Neural cell (in vitro differentiated cells): ENCODE measurements at regions not wholly inside any gene's neighbourhood (a gene's known extent, or its start where the extent isn't known, plus 50 kb on each side); places are given as distances from the start of the nearest gene placed in this dataset.

Experiments used
- H2AFZ ChIP-seq: fragments of 200-600, 300-800 bp; sonication (generic), shearing (Covaris generic); 2 replicates; pipeline ENCODE4 v1.6.0; 2014; ENCODE audit warnings: low read depth, mild to moderate bottlenecking, antibody characterized with exemption, low read length, moderate library complexity
- H3F3A ChIP-seq: fragments of 200-600 bp; shearing (Covaris generic); 2 replicates; pipeline ENCODE4 v1.6.1; 2016; ENCODE audit warnings: mild to moderate bottlenecking, moderate library complexity, mixed read lengths, antibody characterized with exemption, low read length; ENCODE audit not compliant: insufficient read depth, poor library complexity, severe bottlenecking
- H3K27ac ChIP-seq: fragments of 200-600, 300-800 bp; sonication (generic), shearing (Covaris generic); 2 replicates; pipeline ENCODE4 v1.5.1; 2014; ENCODE audit warnings: mild to moderate bottlenecking, low read length, moderate library complexity
- H3K27me3 ChIP-seq: fragments of 300-800, 200-600 bp; sonication (generic), shearing (Covaris generic); 2 replicates; pipeline ENCODE4 v1.6.0; 2014; ENCODE audit warnings: mild to moderate bottlenecking, low read depth, low read length, moderate library complexity; ENCODE audit not compliant: insufficient read depth
- H3K36me3 ChIP-seq: fragments of 300-800, 200-600 bp; sonication (generic), shearing (Covaris generic); 2 replicates; pipeline ENCODE4 v1.5.1; 2014; ENCODE audit warnings: mild to moderate bottlenecking, antibody characterized with exemption, low read length, moderate library complexity; ENCODE audit not compliant: insufficient read depth
- H3K4me2 ChIP-seq: fragments of 300-800, 200-600 bp; sonication (generic), shearing (Covaris generic); 2 replicates; pipeline ENCODE4 v1.6.0; 2014; ENCODE audit warnings: mild to moderate bottlenecking, low read length
- H3K4me3 ChIP-seq: fragments of 300-800, 200-600 bp; sonication (generic), shearing (Covaris generic); 2 replicates; pipeline ENCODE4 v1.5.1; 2014; ENCODE audit warnings: mild to moderate bottlenecking, low read length, moderate library complexity
- H3K79me2 ChIP-seq: fragments of 200-600 bp; shearing (Covaris generic); replicated peaks from 2 replicates; pipeline ENCODE4 v1.6.0; 2014; ENCODE audit warnings: mild to moderate bottlenecking, low read length, moderate library complexity; ENCODE audit not compliant: insufficient read depth
- H3K9ac ChIP-seq: fragments of 300-800, 200-600 bp; sonication (generic), shearing (Covaris generic); 2 replicates; pipeline ENCODE4 v1.6.1; 2016; ENCODE audit warnings: mild to moderate bottlenecking, low read length, mixed read lengths
- H3K9me2 ChIP-seq: fragments of 200-600 bp; shearing (Covaris generic); 2 replicates; pipeline ENCODE4 v1.6.1; 2016; ENCODE audit warnings: mild to moderate bottlenecking, low read length, mixed read lengths; ENCODE audit not compliant: insufficient read depth
- H3K9me3 ChIP-seq: fragments of 200-600, 300-800 bp; sonication (generic), shearing (Covaris generic); 2 replicates; pipeline ENCODE4 v1.6.1; 2016; ENCODE audit warnings: mild to moderate bottlenecking, mixed run types, low read length, moderate library complexity, mixed read lengths
- H4K20me1 ChIP-seq: fragments of 200-600 bp; shearing (Covaris generic); 2 replicates; pipeline ENCODE4 v1.6.1; 2016; ENCODE audit warnings: mild to moderate bottlenecking, mixed run types; ENCODE audit not compliant: insufficient read depth
- EP300 ChIP-seq: fragments of 450-650 bp; conservative IDR thresholded peaks from 2 replicates; pipeline ENCODE4 v1.6.1; 2014; ENCODE audit warnings: antibody characterized with exemption, mild to moderate bottlenecking, moderate library complexity; ENCODE audit not compliant: poor library complexity, severe bottlenecking
- EZH2 ChIP-seq: fragments of 200-600, 300-800 bp; shearing (Covaris generic), sonication (generic); IDR thresholded peaks from 2 replicates; pipeline ENCODE4 v1.6.1; 2014; ENCODE audit warnings: antibody characterized with exemption, low read length, borderline replicate concordance, mild to moderate bottlenecking; ENCODE audit not compliant: insufficient read depth, poor library complexity, severe bottlenecking
- MXI1 ChIP-seq: fragments of 450-650 bp; conservative IDR thresholded peaks from 2 replicates; pipeline ENCODE4 v1.6.1; 2014; ENCODE audit warnings: antibody characterized with exemption, mild to moderate bottlenecking; ENCODE audit not compliant: poor library complexity, severe bottlenecking
- POLR2AphosphoS5 ChIP-seq: IDR thresholded peaks from 2 replicates; pipeline ENCODE4 v1.6.1; 2012
- RAD21 ChIP-seq: fragments of 450-650 bp; conservative IDR thresholded peaks from 2 replicates; pipeline ENCODE4 v1.6.1; 2014; ENCODE audit warnings: antibody characterized with exemption, mild to moderate bottlenecking, moderate library complexity
- REST ChIP-seq: IDR thresholded peaks from 2 replicates; pipeline ENCODE4 v1.6.1; 2012; ENCODE audit warnings: borderline replicate concordance
- SMC3 ChIP-seq: fragments of 450-650 bp; conservative IDR thresholded peaks from 2 replicates; pipeline ENCODE4 v1.6.1; 2014; ENCODE audit warnings: antibody characterized with exemption, mild to moderate bottlenecking, moderate library complexity; ENCODE audit not compliant: poor library complexity
- TAF1 ChIP-seq: IDR thresholded peaks from 2 replicates; pipeline ENCODE4 v1.6.1; 2012; ENCODE audit warnings: low read depth
- TF ChIP-seq, protein P1 (sequence below): fragments of 450-650 bp; IDR thresholded peaks from 2 replicates; pipeline ENCODE4 v1.5.1; 2014; ENCODE audit warnings: antibody characterized with exemption, mild to moderate bottlenecking, moderate library complexity; ENCODE audit not compliant: poor library complexity, severe bottlenecking

DNA sequence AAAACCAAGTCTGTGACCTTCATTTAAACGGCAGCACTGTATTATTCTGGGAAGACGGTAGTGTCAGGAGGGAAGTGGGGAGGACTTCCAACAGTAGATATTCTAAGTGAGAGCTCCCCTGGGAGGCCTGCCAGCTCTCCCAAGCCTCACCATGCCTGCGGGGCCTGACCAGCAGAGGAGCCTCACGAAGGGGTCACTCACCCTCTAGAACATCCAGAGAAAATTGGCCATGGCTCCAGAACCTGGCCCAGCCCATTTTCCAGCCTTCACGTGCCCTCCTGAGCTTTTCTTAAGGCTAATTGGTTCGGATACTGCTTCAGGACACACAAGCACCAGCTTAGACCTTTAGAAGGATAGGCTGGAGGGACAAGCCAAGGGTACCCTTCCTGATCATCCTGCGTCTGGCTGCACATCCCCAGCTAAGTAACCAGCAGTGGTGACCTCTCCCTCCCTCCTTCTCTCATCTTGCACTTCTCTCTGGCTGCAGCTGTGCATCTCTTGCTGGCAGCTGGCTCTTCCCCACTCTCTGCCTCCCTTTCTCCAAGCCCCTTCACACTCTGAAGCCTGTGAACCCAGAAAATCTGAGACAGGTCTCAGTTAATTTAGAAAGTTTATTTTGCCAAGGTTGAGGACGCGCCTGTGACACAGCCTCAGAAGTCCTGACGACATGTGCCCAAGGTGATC lies 120.1 kb upstream of the PKDCC start:
- Histone ChIP-seq H3K9ac (no peak overlapping the region), H3K27ac (no peak overlapping the region), H3K27me3 (no peaks in the 10 kb centered on the region)

GRCh38 chr2:41928526-41928925 lies 119.3 kb upstream of the PKDCC start:
- Histone ChIP-seq H3K4me2 (no peak overlapping the region), H3K36me3 (no peaks in the 10 kb centered on the region), H3K9ac (no peak overlapping the region), H3K79me2 (no peaks in the 10 kb centered on the region), H2AFZ (no peak overlapping the region), H4K20me1 (no peaks in the 10 kb centered on the region), H3K9me3 (no peaks in the 10 kb centered on the region), H3K4me3 (no peak overlapping the region), H3K27me3 (no peaks in the 10 kb centered on the region), H3K27ac (no peak overlapping the region), H3K9me2 (no peaks in the 10 kb centered on the region), H3F3A (no peaks in the 10 kb centered on the region)
- TF ChIP-seq POLR2AphosphoS5 (no peak), MXI1 (no peak)

More for the DNA sequence above, 120.1 kb upstream of the PKDCC start:
- Histone ChIP-seq H3K36me3 (no peaks in the 10 kb centered on the region), H3K4me2 (no peak overlapping the region), H3K9me2 (no peaks in the 10 kb centered on the region), H2AFZ (no peak overlapping the region), H3F3A (no peaks in the 10 kb centered on the region), H3K79me2 (no peaks in the 10 kb centered on the region), H3K9me3 (no peaks in the 10 kb centered on the region), H4K20me1 (no peaks in the 10 kb centered on the region), H3K4me3 (no peak overlapping the region)
- TF ChIP-seq REST (no peak), MXI1 (no peak), TAF1 (no peak), SMC3 (no peak), POLR2AphosphoS5 (no peak), RAD21 (no peak), EZH2 (no peak), EP300 (no peak)
- TF ChIP-seq, protein P1, sequence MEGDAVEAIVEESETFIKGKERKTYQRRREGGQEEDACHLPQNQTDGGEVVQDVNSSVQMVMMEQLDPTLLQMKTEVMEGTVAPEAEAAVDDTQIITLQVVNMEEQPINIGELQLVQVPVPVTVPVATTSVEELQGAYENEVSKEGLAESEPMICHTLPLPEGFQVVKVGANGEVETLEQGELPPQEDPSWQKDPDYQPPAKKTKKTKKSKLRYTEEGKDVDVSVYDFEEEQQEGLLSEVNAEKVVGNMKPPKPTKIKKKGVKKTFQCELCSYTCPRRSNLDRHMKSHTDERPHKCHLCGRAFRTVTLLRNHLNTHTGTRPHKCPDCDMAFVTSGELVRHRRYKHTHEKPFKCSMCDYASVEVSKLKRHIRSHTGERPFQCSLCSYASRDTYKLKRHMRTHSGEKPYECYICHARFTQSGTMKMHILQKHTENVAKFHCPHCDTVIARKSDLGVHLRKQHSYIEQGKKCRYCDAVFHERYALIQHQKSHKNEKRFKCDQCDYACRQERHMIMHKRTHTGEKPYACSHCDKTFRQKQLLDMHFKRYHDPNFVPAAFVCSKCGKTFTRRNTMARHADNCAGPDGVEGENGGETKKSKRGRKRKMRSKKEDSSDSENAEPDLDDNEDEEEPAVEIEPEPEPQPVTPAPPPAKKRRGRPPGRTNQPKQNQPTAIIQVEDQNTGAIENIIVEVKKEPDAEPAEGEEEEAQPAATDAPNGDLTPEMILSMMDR = no peak
